HEK293T (cell line): ENCODE measurements at regions not wholly inside any gene's neighbourhood (a gene's known extent, or its start where the extent isn't known, plus 50 kb on each side); places are given as distances from the start of the nearest gene placed in this dataset.

Source experiments
- CTCF ChIA-PET: fragments of 350-600 bp; formaldehyde crosslinking; extraction: SDS; loops from one replicate; lab custom pipeline; 2021; ENCODE audit warnings: antibody characterized with exemption, inconsistent platforms; lab: Yijun Ruan, JAX
- POLR2A ChIA-PET: fragments of 350-600 bp; formaldehyde crosslinking; extraction: SDS; loops from one replicate; lab custom pipeline; 2020; ENCODE audit warnings: antibody characterized with exemption, inconsistent platforms; lab: Yijun Ruan, JAX
- DNase-seq: peaks from one replicate; pipeline ENCODE4 v3.0.0; 2012; ENCODE audit warnings: mixed read lengths; ENCODE audit errors: extremely low spot score
- ARNT ChIP-seq: fragments of 450-650 bp; IDR thresholded peaks from 2 replicates; pipeline ENCODE4 v1.6.1; 2017; ENCODE audit warnings: mild to moderate bottlenecking
- BHLHE40 ChIP-seq: fragments of 450-650 bp; IDR thresholded peaks from 2 replicates; pipeline ENCODE4 v1.6.1; 2016; ENCODE audit warnings: mild to moderate bottlenecking, moderate library complexity, borderline replicate concordance
- CTBP1 ChIP-seq: fragments of 450-650 bp; IDR thresholded peaks from 2 replicates; pipeline ENCODE4 v1.6.1; 2016; ENCODE audit warnings: borderline replicate concordance
- ELF4 ChIP-seq: fragments of 450-650 bp; IDR thresholded peaks from 2 replicates; pipeline ENCODE4 v1.6.1; 2017; ENCODE audit warnings: antibody characterized with exemption
- FOXA1 ChIP-seq: fragments of 450-650 bp; IDR thresholded peaks from 2 replicates; pipeline ENCODE4 v1.6.1; 2016; ENCODE audit warnings: mild to moderate bottlenecking
- FOXK2 ChIP-seq: fragments of 450-650 bp; IDR thresholded peaks from 2 replicates; pipeline ENCODE4 v1.6.1; 2016; ENCODE audit warnings: mild to moderate bottlenecking
- FOXM1 ChIP-seq: fragments of 450-650 bp; IDR thresholded peaks from 2 replicates; pipeline ENCODE4 v1.6.1; 2017; ENCODE audit warnings: mild to moderate bottlenecking, borderline replicate concordance
- HDGF ChIP-seq: fragments of 450-650 bp; IDR thresholded peaks from 2 replicates; pipeline ENCODE4 v1.6.1; 2017; ENCODE audit warnings: antibody characterized with exemption, borderline replicate concordance
- L3MBTL2 ChIP-seq: fragments of 450-650 bp; conservative IDR thresholded peaks from 2 replicates; pipeline ENCODE4 v1.6.1; 2016; ENCODE audit warnings: mild to moderate bottlenecking
- LEF1 ChIP-seq: fragments of 450-650 bp; IDR thresholded peaks from 2 replicates; pipeline ENCODE4 v1.6.1; 2017; ENCODE audit warnings: mild to moderate bottlenecking, borderline replicate concordance
- NFRKB ChIP-seq: fragments of 450-650 bp; IDR thresholded peaks from 2 replicates; pipeline ENCODE4 v1.6.1; 2016; ENCODE audit warnings: mild to moderate bottlenecking, moderate library complexity
- PKNOX1 ChIP-seq: fragments of 450-650 bp; IDR thresholded peaks from 2 replicates; pipeline ENCODE4 v1.6.1; 2016
- SP1 ChIP-seq: fragments of 450-650 bp; IDR thresholded peaks from 2 replicates; pipeline ENCODE4 v1.6.1; 2017
- SUZ12 ChIP-seq: fragments of 450-650 bp; IDR thresholded peaks from 2 replicates; pipeline ENCODE4 v1.6.1; 2016; ENCODE audit warnings: mild to moderate bottlenecking
- TARDBP ChIP-seq: fragments of 450-650 bp; IDR thresholded peaks from 2 replicates; pipeline ENCODE4 v1.6.1; 2016
- ZNF384 ChIP-seq: fragments of 450-650 bp; IDR thresholded peaks from 2 replicates; pipeline ENCODE4 v1.6.1; 2016

DNA sequence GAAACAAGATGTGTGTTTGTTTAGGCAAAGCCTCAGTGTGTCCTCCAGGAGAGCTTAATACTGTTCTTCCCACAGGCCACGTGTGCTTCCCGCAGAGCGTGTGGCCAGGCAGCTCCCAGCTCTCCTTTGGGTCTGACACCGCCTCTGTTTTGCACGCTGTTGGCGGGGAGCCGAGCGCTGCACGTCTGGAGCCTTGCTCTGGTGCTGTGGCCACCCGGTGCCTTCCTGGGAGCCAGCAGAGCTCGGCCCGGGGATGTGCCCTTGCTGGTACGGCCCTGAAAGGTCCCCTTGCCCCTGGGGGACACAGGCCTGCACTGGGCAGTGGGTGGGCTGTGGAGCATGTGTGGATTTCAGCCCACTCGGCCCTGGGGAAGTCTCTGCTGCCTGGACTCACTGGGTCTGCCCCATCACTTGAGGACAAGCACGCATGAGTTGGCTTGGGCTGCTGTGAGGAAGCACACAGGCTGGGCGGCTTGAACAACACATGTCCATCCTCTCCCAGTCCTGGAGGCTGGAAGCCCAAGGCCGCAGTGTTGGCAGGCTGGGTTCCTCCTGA is 160.7 kb upstream of the HDAC4 start:
- POLR2A ChIA-PET = no interaction called here
- CTCF ChIA-PET = no interaction called here
- DNase-seq = no peak
- TF ChIP-seq FOXK2 = no peak
- TF ChIP-seq HDGF = no peak
- no peak for TF ChIP-seq BHLHE40
- TF ChIP-seq SP1 = no peak
- TF ChIP-seq NFRKB = no peak
- TF ChIP-seq ZNF384 = no peak
- TF ChIP-seq FOXM1 = no peak
- TF ChIP-seq PKNOX1 = no peak
- TF ChIP-seq TARDBP = no peak

DNA sequence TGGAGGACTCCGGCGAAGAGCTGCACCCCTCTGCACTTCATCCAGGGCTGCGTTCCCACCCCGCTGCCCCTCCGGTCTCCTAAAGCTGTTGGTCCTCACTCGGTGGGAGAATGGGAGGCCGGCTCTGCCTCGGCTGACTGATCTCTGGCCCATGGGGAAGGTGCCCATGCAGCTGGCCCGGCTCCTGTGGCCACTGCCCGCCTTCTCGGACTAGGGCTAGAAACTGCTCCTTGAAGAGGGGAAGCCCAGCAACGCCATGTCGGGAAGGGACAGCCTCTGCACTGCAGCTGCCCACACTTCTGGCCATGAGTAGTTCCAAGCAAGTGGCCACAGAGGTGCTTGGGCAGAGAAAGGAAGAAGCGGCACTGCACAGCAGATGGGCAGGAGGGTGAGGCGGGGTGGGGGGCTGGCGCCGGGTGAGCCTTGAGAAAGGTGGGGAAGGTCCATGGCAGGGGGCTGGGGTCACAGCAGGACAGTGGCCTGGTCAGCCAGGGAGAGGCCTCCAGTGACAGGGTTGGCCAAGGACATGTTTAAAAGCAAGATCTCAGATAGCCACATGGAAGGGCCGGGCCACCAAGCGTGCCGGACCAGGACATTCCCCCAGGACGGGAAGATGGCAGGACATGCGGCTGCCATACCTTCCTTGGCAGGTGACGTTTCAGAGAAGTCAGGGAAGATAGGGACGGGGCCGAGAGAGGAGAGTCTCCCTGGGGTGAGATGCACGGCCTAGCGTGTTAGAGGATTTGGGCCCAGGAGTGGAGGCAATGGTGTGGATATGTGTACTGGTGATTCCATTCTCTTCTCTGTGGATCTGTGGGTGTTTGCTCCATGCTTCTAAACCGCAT is 158.8 kb upstream of the HDAC4 start:
- no peak for DNase-seq
- POLR2A ChIA-PET = no interaction called here
- CTCF ChIA-PET = no interaction called here
- TF ChIP-seq SP1 (no peak), HDGF (no peak), ZNF384 (no peak), ARNT (no peak), L3MBTL2 (no peak), BHLHE40 (no peak), ELF4 (no peak), TARDBP (no peak), FOXK2 (no peak), CTBP1 (no peak), NFRKB (no peak), FOXA1 (no peak), LEF1 (no peak), PKNOX1 (no peak), FOXM1 (no peak), SUZ12 (no peak)

DNA sequence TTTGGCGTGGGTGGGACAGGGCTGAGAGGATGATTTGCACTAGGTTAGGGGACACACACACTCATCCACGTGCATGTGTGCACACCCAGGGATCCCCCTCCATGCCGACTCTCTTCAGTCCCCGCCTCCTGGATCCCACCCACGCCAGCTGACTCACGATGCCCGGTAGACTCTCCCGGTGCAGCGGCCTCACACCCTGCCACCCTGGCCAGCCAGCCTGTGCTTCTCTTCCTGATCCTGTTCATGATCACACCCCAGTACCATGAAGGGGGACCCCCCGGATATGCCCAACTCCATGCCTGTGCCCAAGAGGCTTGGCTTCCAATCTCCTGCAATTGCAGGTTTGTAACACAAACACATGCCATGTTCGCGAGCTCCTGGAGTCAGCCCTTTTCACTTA is 157.8 kb upstream of the HDAC4 start:
- CTCF ChIA-PET = no interaction called here
- TF ChIP-seq CTBP1 = no peak
- no peak for TF ChIP-seq LEF1
- no peak for TF ChIP-seq PKNOX1
- TF ChIP-seq ZNF384 = no peak
- no peak for TF ChIP-seq ARNT
- no peak for TF ChIP-seq SUZ12
- TF ChIP-seq L3MBTL2 = no peak
- no peak for TF ChIP-seq FOXM1
- TF ChIP-seq TARDBP = no peak
- no peak for TF ChIP-seq FOXA1
- DNase-seq = no peak

GRCh38 chr2:239557516-239557915 is 156.7 kb upstream of the HDAC4 start:
- no peak for DNase-seq
- POLR2A ChIA-PET = no interaction called here
- CTCF ChIA-PET = no interaction called here
- TF ChIP-seq HDGF (no peak), PKNOX1 (no peak), FOXA1 (no peak), TARDBP (no peak), CTBP1 (no peak), BHLHE40 (no peak), NFRKB (no peak), ZNF384 (no peak), ARNT (no peak), L3MBTL2 (no peak), FOXM1 (no peak), SUZ12 (no peak), LEF1 (no peak), ELF4 (no peak), FOXK2 (no peak), SP1 (no peak)

More for the DNA sequence above, 157.8 kb upstream of the HDAC4 start:
- POLR2A ChIA-PET = no interaction called here

DNA sequence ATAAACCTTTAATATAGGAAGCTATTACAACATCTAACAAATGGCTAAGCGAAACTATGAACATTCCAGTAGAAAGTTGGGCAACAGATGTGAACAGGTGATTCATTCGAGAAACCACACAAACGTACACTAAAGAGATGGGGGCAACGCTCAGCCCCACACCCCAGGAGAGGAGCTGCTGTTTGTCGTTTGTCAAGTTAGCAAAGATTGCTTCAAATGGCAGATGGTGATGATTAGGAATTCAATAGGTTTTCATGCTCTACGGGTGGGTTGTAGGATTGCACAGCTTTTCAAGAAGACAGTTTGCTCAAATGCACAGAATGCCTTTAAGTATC is 154.7 kb upstream of the HDAC4 start:
- DNase-seq = no peak
- ChIA-PET POLR2A (no interaction called here), CTCF (no interaction called here)
- TF ChIP-seq ELF4 (no peak), FOXM1 (no peak), LEF1 (no peak), SP1 (no peak), FOXK2 (no peak), SUZ12 (no peak)
